ENCODE measurements at regions not wholly inside any gene's neighbourhood (a gene's known extent, or its start where the extent isn't known, plus 50 kb on each side); places are given as distances from the start of the nearest gene placed in this dataset.

- Histone ChIP-seq H3K27ac (ENCODE audit: low read depth in 2 of 2, low read length in 1 of 2) (no peak overlapping the region), H3K4me2 (no peak overlapping the region), H4K20me1 (ENCODE audit: insufficient read depth) (no peaks in the 10 kb centered on the region), H3K9me2 (no peaks in the 10 kb centered on the region), H2AFZ (ENCODE audit: low read depth) (no peak overlapping the region), H3K79me2 (ENCODE audit: insufficient read depth) (no peaks in the 10 kb centered on the region), H3K4me1 (ENCODE audit: control insufficient read depth in 1 of 2, insufficient read depth in 2 of 2, low read depth in 1 of 2, low read length in 1 of 2) (no peaks in the 10 kb centered on the region), H3K9me3 (no peaks in the 10 kb centered on the region), H3F3A (replicated peaks; ENCODE audit: insufficient read depth) (no peaks in the 10 kb centered on the region), H3K27me3 (ENCODE audit: insufficient read depth) (no peaks in the 10 kb centered on the region), H3K9ac (no peak overlapping the region), H3K4me3 (ENCODE audit: low read depth in 2 of 2, low read length in 1 of 2) (no peak overlapping the region), H3K36me3 (replicated peaks in 1 of 2; ENCODE audit: control insufficient read depth in 1 of 2, insufficient read depth in 2 of 2, low read length in 1 of 2) (no peaks in the 10 kb centered on the region)
- 64% methylated on average over 2 of the region's 2 CpGs for WGBS (ENCODE audit: low lambda C conversion rate)
- ChIA-PET POLR2A (no interaction called here), CTCF (interaction anchor here (0.7 kb wide), 1 partner anchor 113 kb away, joined by 3 read pairs; no protein-coding TSS in a partner anchor)
- DNase-seq: no peak
- TF ChIP-seq JUND (IDR thresholded peaks at IDR 0.05) (no peak), GABPA (IDR thresholded peaks at IDR 0.05; ENCODE audit: low read depth) (no peak), CTCF (IDR thresholded peaks at IDR 0.05) (no peak), IRF3 (IDR thresholded peaks at IDR 0.05; ENCODE audit: low read depth, low read length) (no peak), ZBTB33 (IDR thresholded peaks at IDR 0.05; ENCODE audit: borderline replicate concordance, low read depth) (no peak), MXI1 (IDR thresholded peaks at IDR 0.05; ENCODE audit: low read depth, low read length) (no peak), RFX5 (IDR thresholded peaks at IDR 0.05; ENCODE audit: low read length) (no peak), RAD21 (IDR thresholded peaks at IDR 0.05; ENCODE audit: low read length) (no peak), EZH2phosphoT487 (IDR thresholded peaks at IDR 0.05; ENCODE audit: borderline replicate concordance, low read depth) (no peak), FOXM1 (IDR thresholded peaks at IDR 0.05; ENCODE audit: low read depth) (no peak), GATA2 (CRISPR knock-in tag; IDR thresholded peaks at IDR 0.05) (no peak), MEF2A (IDR thresholded peaks at IDR 0.05; ENCODE audit: borderline replicate concordance, low read depth) (no peak), MAX (IDR thresholded peaks at IDR 0.05; ENCODE audit: low read depth) (no peak), CHD2 (IDR thresholded peaks at IDR 0.05; ENCODE audit: low read length, partially characterized antibody) (no peak)
Measured at GRCh38 chr12:98453492-98453891, 61.9 kb upstream of the TMPO start.

Measured in SK-N-SH (cell line).